MM.1S (cell line): ENCODE measurements at regions not wholly inside any gene's neighbourhood (a gene's known extent, or its start where the extent isn't known, plus 50 kb on each side); places are given as distances from the start of the nearest gene placed in this dataset.

ENCODE experiments used
- CTCF ChIP-seq: fragments of 300-600 bp; sonication (generic); IDR thresholded peaks from 2 replicates; pipeline ENCODE4 v1.5.1; 2016; ENCODE audit warnings: antibody characterized with exemption, low read length, mixed read lengths
- EZH2 ChIP-seq: fragments of 300-600 bp; sonication (generic); optimal IDR thresholded peaks from 2 replicates; pipeline ENCODE3; 2017; ENCODE audit warnings: low read depth, mild to moderate bottlenecking, antibody characterized with exemption, low read length, mixed read lengths
- EZH2phosphoT487 ChIP-seq: fragments of 300-600 bp; sonication (generic); IDR thresholded peaks from 2 replicates; pipeline ENCODE4 v1.6.1; 2018; ENCODE audit warnings: antibody characterized with exemption, low read length

- TF ChIP-seq CTCF, result no peak
- no peak for TF ChIP-seq EZH2
- no peak for TF ChIP-seq EZH2phosphoT487
Observed at GRCh38 chr20:6606651-6607050, 160.8 kb upstream of the BMP2 start.
